Gastrocnemius medialis (tissue), 4 donors: ENCODE measurements at regions not wholly inside any gene's neighbourhood (a gene's known extent, or its start where the extent isn't known, plus 50 kb on each side); places are given as distances from the start of the nearest gene placed in this dataset.

Experiments
- POLR2A ChIP-seq, 2 donors: fragments of 450-650 bp; IDR thresholded peaks; one replicate each; pipeline ENCODE4 v1.6.1; 2017; ENCODE audit warnings: antibody characterized with exemption in 2 of 2, mild to moderate bottlenecking in 2 of 2, moderate library complexity in 2 of 2
- TF ChIP-seq, protein P1 (sequence below), 5 experiments: fragments of 450-650 bp in 3 of 5; fragments of 200-600 bp in 2 of 5; sonication (generic) in 2 of 5; IDR thresholded peaks in 4 of 5; conservative IDR thresholded peaks in 1 of 5; 1 replicate in 4 of 5; 2 replicates in 1 of 5; pipeline ENCODE4 v1.5.1; 2016 to 2019; ENCODE audit warnings: antibody characterized with exemption in 5 of 5, mild to moderate bottlenecking in 3 of 5, moderate library complexity in 3 of 5

DNA sequence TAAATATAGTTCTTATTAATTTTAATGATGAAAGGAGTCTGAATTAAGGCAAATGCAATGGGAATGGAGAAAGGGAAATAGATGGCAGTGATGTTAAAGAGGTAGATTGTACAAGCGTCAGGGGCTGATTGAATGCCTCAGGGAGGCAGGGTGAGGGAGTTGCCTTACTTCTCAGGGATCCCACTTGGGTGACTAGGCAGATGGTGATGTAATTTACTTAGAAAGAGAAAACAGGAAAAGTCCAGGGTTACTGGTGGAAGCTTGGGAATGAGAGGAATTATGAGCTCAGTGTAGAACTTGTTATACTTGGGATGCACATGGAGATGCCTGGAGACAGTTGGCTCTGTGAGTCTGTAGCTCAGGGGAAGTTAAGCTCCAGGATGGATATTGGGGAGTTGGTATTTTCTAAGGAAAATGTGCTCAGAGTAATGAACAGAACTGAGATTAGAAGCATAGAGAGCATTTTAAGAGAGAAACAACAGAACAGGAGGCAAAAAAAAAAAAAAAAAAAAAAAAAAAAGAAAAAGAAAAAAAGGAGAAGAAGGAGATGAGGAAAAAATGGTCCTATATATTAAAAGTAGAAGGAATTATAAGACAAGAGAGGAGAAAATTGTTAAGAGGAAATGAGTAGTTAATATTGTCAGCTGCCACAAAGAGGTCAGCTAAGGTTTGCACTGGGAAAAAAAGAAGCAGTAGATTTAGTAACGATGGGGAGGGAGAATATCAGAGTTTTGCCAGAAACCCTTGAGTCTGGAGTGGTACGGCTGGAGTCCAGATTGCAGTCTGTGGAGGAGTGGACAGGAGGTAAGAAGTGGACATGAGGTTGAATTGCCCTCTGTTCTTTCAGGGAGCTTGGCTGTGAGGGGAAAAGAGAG, 88.0 kb upstream of the ELL2 start:
- TF ChIP-seq, protein P1, sequence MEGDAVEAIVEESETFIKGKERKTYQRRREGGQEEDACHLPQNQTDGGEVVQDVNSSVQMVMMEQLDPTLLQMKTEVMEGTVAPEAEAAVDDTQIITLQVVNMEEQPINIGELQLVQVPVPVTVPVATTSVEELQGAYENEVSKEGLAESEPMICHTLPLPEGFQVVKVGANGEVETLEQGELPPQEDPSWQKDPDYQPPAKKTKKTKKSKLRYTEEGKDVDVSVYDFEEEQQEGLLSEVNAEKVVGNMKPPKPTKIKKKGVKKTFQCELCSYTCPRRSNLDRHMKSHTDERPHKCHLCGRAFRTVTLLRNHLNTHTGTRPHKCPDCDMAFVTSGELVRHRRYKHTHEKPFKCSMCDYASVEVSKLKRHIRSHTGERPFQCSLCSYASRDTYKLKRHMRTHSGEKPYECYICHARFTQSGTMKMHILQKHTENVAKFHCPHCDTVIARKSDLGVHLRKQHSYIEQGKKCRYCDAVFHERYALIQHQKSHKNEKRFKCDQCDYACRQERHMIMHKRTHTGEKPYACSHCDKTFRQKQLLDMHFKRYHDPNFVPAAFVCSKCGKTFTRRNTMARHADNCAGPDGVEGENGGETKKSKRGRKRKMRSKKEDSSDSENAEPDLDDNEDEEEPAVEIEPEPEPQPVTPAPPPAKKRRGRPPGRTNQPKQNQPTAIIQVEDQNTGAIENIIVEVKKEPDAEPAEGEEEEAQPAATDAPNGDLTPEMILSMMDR (IDR thresholded peaks at IDR 0.05 in 4 of 5, conservative IDR thresholded peaks at IDR 0.05 in 1 of 5), result no peak
- no peak for TF ChIP-seq POLR2A (IDR thresholded peaks at IDR 0.05)
